Stimulated activated CD4-positive, alpha-beta T cell treated with anti-CD3 and anti-CD28 coated beads, Interleukin-4, amount 100 ng/mL, for 1 hour (primary cell): ENCODE measurements at regions not wholly inside any gene's neighbourhood (a gene's known extent, or its start where the extent isn't known, plus 50 kb on each side); places are given as distances from the start of the nearest gene placed in this dataset.
"Not testable (repeated sequence)": the region's sequence is repeated elsewhere in the genome, so short reads cannot be mapped to it uniquely, and the experiment has no call there.

Experiments
- DNase-seq: peaks from one replicate; pipeline ENCODE4 v3.0.0-alpha.2; 2020

GRCh38 chr14:21791749-21792148 lies 118.1 kb upstream of the OR4E1 start:
- DNase-seq, result no peak

- not testable (repeated sequence) for DNase-seq
These were observed 115.1 kb upstream of the OR4E1 start for GRCh38 chr14:21788687-21789086.

- not testable (repeated sequence) for DNase-seq
These were observed 113.6 kb upstream of the OR4E1 start for GRCh38 chr14:21787242-21787641.

- no peak for DNase-seq
These were observed 107.9 kb upstream of the OR4E1 start for GRCh38 chr14:21781543-21781942.

GRCh38 chr14:21780429-21781084 lies 106.9 kb upstream of the OR4E1 start:
- no peak for DNase-seq

- DNase-seq, result no peak
These were observed 98.1 kb upstream of the OR4E1 start for GRCh38 chr14:21771671-21772070.

- no peak for DNase-seq
These were observed 95.2 kb upstream of the OR4E1 start for GRCh38 chr14:21768875-21769257.

- no peak for DNase-seq
These were observed 94.7 kb upstream of the OR4E1 start for GRCh38 chr14:21768116-21768874.

GRCh38 chr14:21760360-21760759 lies 86.7 kb upstream of the OR4E1 start:
- not testable (repeated sequence) for DNase-seq

GRCh38 chr14:21749306-21749868 lies 75.8 kb upstream of the OR4E1 start:
- no peak for DNase-seq

- DNase-seq, result peak; percentile 49
These were observed 75.3 kb upstream of the OR4E1 start for GRCh38 chr14:21748869-21749303.

GRCh38 chr14:21735639-21736307 lies 62.2 kb upstream of the OR4E1 start:
- no peak for DNase-seq

- no peak for DNase-seq
These were observed 61.6 kb upstream of the OR4E1 start for GRCh38 chr14:21735200-21735599.

GRCh38 chr14:21734457-21735074 lies 60.9 kb upstream of the OR4E1 start:
- no peak for DNase-seq

- DNase-seq, result no peak
These were observed 56.1 kb upstream of the OR4E1 start for GRCh38 chr14:21729703-21730233.

- no peak for DNase-seq
These were observed 51.6 kb upstream of the OR4E1 start for GRCh38 chr14:21725250-21725649.

GRCh38 chr14:21724090-21724973 lies 50.7 kb upstream of the OR4E1 start:
- DNase-seq, result no peak

- DNase-seq, result peak; percentile 32
These were observed 49.9 kb upstream of the OR4E1 start for GRCh38 chr14:21723431-21724045.
